CD14-positive monocyte (primary cell): ENCODE measurements at regions not wholly inside any gene's neighbourhood (a gene's known extent, or its start where the extent isn't known, plus 50 kb on each side); places are given as distances from the start of the nearest gene placed in this dataset.

Experiments used
- DNase-seq, 3 donors: peaks; one replicate each; pipeline ENCODE4 v3.0.0-alpha.2; 2011 to 2022
- H2AFZ ChIP-seq: 2 replicates; pipeline ENCODE4 v1.6.0; 2012; ENCODE audit warnings: mild to moderate bottlenecking, low read depth, low read length, inconsistent platforms; ENCODE audit not compliant: insufficient read depth, poor library complexity, severe bottlenecking
- H3K27ac ChIP-seq, 2 donors: 1 replicate in 1 of 2; 2 replicates in 1 of 2; pipeline ENCODE4 v1.5.1; 2012 to 2013; ENCODE audit warnings: low read length in 2 of 2, control low read depth in 1 of 2, inconsistent platforms in 1 of 2, low read depth in 1 of 2, mild to moderate bottlenecking in 1 of 2
- H3K27me3 ChIP-seq, 2 donors: one replicate each; pipeline versions ENCODE4 v1.6.0 to v1.6.1; 2011 to 2013; ENCODE audit warnings: low read length in 2 of 2; ENCODE audit not compliant: control insufficient read depth in 2 of 2, insufficient read depth in 2 of 2
- H3K36me3 ChIP-seq, 2 donors: replicated peaks in 1 of 2; 1 replicate in 1 of 2; 2 replicates in 1 of 2; pipeline versions ENCODE4 v1.5.1 to v1.6.1; 2012 to 2013; ENCODE audit warnings: low read length in 2 of 2, control low read depth in 1 of 2, inconsistent platforms in 1 of 2, mild to moderate bottlenecking in 1 of 2; ENCODE audit not compliant: insufficient read depth in 2 of 2, control insufficient read depth in 1 of 2
- H3K4me1 ChIP-seq, 2 donors: 1 replicate in 1 of 2; 2 replicates in 1 of 2; pipeline versions ENCODE4 v1.5.1 to v1.6.1; 2012 to 2013; ENCODE audit warnings: low read length in 2 of 2, control low read depth in 1 of 2, inconsistent platforms in 1 of 2, mild to moderate bottlenecking in 1 of 2, moderate library complexity in 1 of 2; ENCODE audit not compliant: insufficient read depth in 2 of 2, control insufficient read depth in 1 of 2
- H3K4me2 ChIP-seq: replicated peaks from 2 replicates; pipeline ENCODE3; 2012; ENCODE audit warnings: low read length, moderate library complexity, mild to moderate bottlenecking; ENCODE audit not compliant: poor library complexity, severe bottlenecking; ENCODE audit errors: extremely low read depth
- H3K4me3 ChIP-seq, 3 experiments: fragments of 200-600 bp in 1 of 3; sonication (generic) in 1 of 3; replicated peaks in 1 of 3; 1 replicate in 2 of 3; 2 replicates in 1 of 3; pipeline ENCODE4 v1.5.1; 2011 to 2013; ENCODE audit warnings: low read length in 3 of 3, mild to moderate bottlenecking in 3 of 3, control low read depth in 2 of 3, low read depth in 2 of 3, inconsistent platforms in 1 of 3, moderate library complexity in 1 of 3
- H3K79me2 ChIP-seq: 2 replicates; pipeline ENCODE4 v1.6.0; 2012; ENCODE audit warnings: mild to moderate bottlenecking, control low read depth, inconsistent platforms, low read length, moderate library complexity; ENCODE audit not compliant: insufficient read depth
- H3K9ac ChIP-seq: 2 replicates; pipeline ENCODE4 v1.6.0; 2017; ENCODE audit warnings: low read length, mild to moderate bottlenecking; ENCODE audit not compliant: insufficient read depth, poor library complexity, severe bottlenecking
- H3K9me3 ChIP-seq, 2 donors: replicated peaks in 1 of 2; 1 replicate in 1 of 2; 2 replicates in 1 of 2; pipeline versions ENCODE4 v1.5.1 to v1.6.1; 2012 to 2013; ENCODE audit warnings: low read length in 2 of 2, control low read depth in 1 of 2; ENCODE audit not compliant: control insufficient read depth in 1 of 2, insufficient read depth in 1 of 2
- H4K20me1 ChIP-seq: 2 replicates; pipeline ENCODE4 v1.6.0; 2012; ENCODE audit warnings: mild to moderate bottlenecking, low read length, control low read depth, moderate library complexity; ENCODE audit not compliant: insufficient read depth
- H3K27ac Mint-ChIP-seq, 7 donors: one replicate each; pipeline ENCODE4 v1.8.0; 2020; ENCODE audit warnings: mild to moderate bottlenecking in 7 of 7, mixed read lengths in 7 of 7, moderate library complexity in 6 of 7, inconsistent platforms in 2 of 7
- H3K27me3 Mint-ChIP-seq, 3 donors: one replicate each; pipeline ENCODE4 v1.8.0; 2021 to 2022; ENCODE audit warnings: low read depth in 3 of 3, mild to moderate bottlenecking in 3 of 3, mixed read lengths in 3 of 3, moderate library complexity in 3 of 3, inconsistent platforms in 1 of 3
- H3K36me3 Mint-ChIP-seq, 2 donors: one replicate each; pipeline ENCODE4 v1.8.0; 2020; ENCODE audit warnings: mixed read lengths in 2 of 2, inconsistent platforms in 1 of 2, mild to moderate bottlenecking in 1 of 2
- H3K4me1 Mint-ChIP-seq: one replicate; pipeline ENCODE4 v1.8.0; 2020; ENCODE audit warnings: mild to moderate bottlenecking, mixed read lengths
- H3K4me3 Mint-ChIP-seq, 2 donors: one replicate each; pipeline ENCODE4 v1.8.0; 2020; ENCODE audit warnings: mild to moderate bottlenecking in 2 of 2, mixed read lengths in 2 of 2, moderate library complexity in 1 of 2
- H3K9me3 Mint-ChIP-seq, 7 donors: one replicate each; pipeline ENCODE4 v1.8.0; 2020 to 2022; ENCODE audit warnings: mixed read lengths in 7 of 7, mild to moderate bottlenecking in 6 of 7, moderate library complexity in 6 of 7, inconsistent platforms in 2 of 7
- WGBS: methylation state at CpG from one replicate; pipeline ENCODE4 v1.1.5; 2013; ENCODE audit warnings: missing lambda C conversion rate; ENCODE audit not compliant: insufficient coverage; 5-methylcytosine and 5-hydroxymethylcytosine counted together
- intact Hi-C, 2 donors: fragments of 100-400 bp; cut with micrococcal nuclease; formaldehyde crosslinking; loops; one replicate each; pipeline versions ENCODE4 v1.15.0 to v1.15.1; 2023
- TF ChIP-seq, protein P1 (sequence below): fragments of 200-600 bp; IDR thresholded peaks from one replicate; pipeline ENCODE4 v1.8.0; 2022; ENCODE audit warnings: antibody characterized with exemption, mild to moderate bottlenecking

DNA sequence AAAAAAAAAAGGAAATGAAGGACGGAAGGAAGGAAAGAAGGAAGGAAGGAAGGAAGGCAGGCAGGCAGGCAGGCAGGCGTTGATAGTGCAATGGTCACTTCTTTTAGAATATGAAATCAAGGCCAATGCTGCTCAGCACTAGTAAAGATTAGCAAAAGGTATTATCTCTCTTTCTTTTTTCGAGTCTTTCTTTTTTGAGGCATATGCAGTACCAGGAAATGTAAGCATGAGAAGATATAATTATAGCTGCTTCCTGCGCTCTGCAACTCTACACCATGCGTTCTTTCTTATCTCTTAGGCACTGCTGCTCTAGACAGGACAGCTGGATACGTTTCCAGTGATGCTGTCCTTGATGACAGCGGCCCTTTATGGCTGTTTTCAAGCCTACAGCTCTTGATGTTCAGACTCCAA is 1512.5 kb upstream of the B3GALT2 start:
- no peak overlapping the region for H3K27ac Mint-ChIP-seq
- no peaks in the 10 kb centered on the region for H3K27me3 Mint-ChIP-seq
- H3K27ac ChIP-seq: no peak overlapping the region
- H3K4me1 Mint-ChIP-seq: no peaks in the 10 kb centered on the region
- intact Hi-C loops: no loop called here
- 78% methylated on average over 6 of the region's 7 CpGs for whole genome bisulfite sequencing
- H3K9me3 ChIP-seq: no peaks in the 10 kb centered on the region
- no peaks in the 10 kb centered on the region for H3K79me2 ChIP-seq
- no peaks in the 10 kb centered on the region for H3K4me1 ChIP-seq
- no peak overlapping the region for H3K4me3 Mint-ChIP-seq
- no peaks in the 10 kb centered on the region for H3K36me3 Mint-ChIP-seq
- no peaks in the 10 kb centered on the region for H3K27me3 ChIP-seq
- H2AFZ ChIP-seq: no peak overlapping the region
- H3K4me2 ChIP-seq: no peak overlapping the region
- H3K9me3 Mint-ChIP-seq: peaks cover 0 to 6% (median 2%) of the 10 kb centered on the region in 7 donors
- H3K4me3 ChIP-seq: no peak overlapping the region
- TF ChIP-seq, protein P1, sequence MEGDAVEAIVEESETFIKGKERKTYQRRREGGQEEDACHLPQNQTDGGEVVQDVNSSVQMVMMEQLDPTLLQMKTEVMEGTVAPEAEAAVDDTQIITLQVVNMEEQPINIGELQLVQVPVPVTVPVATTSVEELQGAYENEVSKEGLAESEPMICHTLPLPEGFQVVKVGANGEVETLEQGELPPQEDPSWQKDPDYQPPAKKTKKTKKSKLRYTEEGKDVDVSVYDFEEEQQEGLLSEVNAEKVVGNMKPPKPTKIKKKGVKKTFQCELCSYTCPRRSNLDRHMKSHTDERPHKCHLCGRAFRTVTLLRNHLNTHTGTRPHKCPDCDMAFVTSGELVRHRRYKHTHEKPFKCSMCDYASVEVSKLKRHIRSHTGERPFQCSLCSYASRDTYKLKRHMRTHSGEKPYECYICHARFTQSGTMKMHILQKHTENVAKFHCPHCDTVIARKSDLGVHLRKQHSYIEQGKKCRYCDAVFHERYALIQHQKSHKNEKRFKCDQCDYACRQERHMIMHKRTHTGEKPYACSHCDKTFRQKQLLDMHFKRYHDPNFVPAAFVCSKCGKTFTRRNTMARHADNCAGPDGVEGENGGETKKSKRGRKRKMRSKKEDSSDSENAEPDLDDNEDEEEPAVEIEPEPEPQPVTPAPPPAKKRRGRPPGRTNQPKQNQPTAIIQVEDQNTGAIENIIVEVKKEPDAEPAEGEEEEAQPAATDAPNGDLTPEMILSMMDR: no peak
- H4K20me1 ChIP-seq: no peaks in the 10 kb centered on the region
- H3K9ac ChIP-seq: no peak overlapping the region
- H3K36me3 ChIP-seq: no peaks in the 10 kb centered on the region
- DNase-seq: no peak

DNA sequence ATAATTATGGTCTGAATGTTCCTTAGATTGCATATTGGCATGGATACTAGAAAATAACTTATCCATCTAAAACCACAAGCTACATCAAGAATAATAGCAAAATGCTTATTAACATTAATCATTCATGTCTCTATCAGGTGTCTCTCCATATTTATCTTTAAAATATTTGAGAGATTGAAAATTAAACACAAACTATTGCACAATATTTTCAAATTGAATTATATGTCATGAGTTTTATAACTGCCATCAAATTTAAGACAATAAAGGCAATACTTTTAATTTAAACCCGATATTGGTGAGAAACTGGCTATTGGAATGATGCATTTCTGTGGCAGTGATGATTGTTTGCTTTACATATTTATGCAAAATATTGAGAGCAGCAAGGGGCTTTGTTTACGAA is 1506.8 kb upstream of the B3GALT2 start:
- H2AFZ ChIP-seq: no peak overlapping the region
- no peak overlapping the region for H3K4me3 ChIP-seq
- H4K20me1 ChIP-seq: no peaks in the 10 kb centered on the region
- H3K4me1 ChIP-seq: no peaks in the 10 kb centered on the region
- Mint-ChIP-seq H3K4me1 (no peaks in the 10 kb centered on the region), H3K4me3 (no peak overlapping the region), H3K27ac (no peak overlapping the region), H3K36me3 (no peaks in the 10 kb centered on the region), H3K9me3 (peaks cover 0 to 5% (median 2%) of the 10 kb centered on the region in 7 donors), H3K27me3 (peaks cover 0 to 2% (median 0%) of the 10 kb centered on the region in 3 donors)
- DNase-seq: no peak
- peaks cover 0 to 3% of the 10 kb centered on the region in 2 donors for H3K9me3 ChIP-seq
- no peaks in the 10 kb centered on the region for H3K27me3 ChIP-seq
- no peak overlapping the region for H3K4me2 ChIP-seq
- WGBS: no CpG with 5 or more reads among the region's 2 CpGs
- H3K36me3 ChIP-seq: no peaks in the 10 kb centered on the region
- intact Hi-C loops: no loop called here
- TF ChIP-seq, protein P1: no peak
- no peaks in the 10 kb centered on the region for H3K79me2 ChIP-seq
- no peak overlapping the region for H3K9ac ChIP-seq
- H3K27ac ChIP-seq: no peak overlapping the region
